ENCODE measurements at regions not wholly inside any gene's neighbourhood (a gene's known extent, or its start where the extent isn't known, plus 50 kb on each side); places are given as distances from the start of the nearest gene placed in this dataset.

GRCh38 chr17:72454342-72454741 lies 333.5 kb downstream of the SOX9 start:
- no TSS peak for BruUV-seq (replicated peaks)
- intact Hi-C loops (cut with micrococcal nuclease; ENCODE audit: unreplicated experiment) = no loop called here
- Histone ChIP-seq H3K36me3 (ENCODE audit: insufficient read depth, low read length, poor library complexity, severe bottlenecking) (no peaks in the 10 kb centered on the region), H3K27me3 (replicated peaks; ENCODE audit: insufficient read depth, low read depth, low read length, poor library complexity) (no peaks in the 10 kb centered on the region), H3K4me3 (ENCODE audit: low read depth, low read length, poor library complexity, severe bottlenecking) (no peak overlapping the region), H3K9me3 (ENCODE audit: low read depth, low read length, poor library complexity, severe bottlenecking) (no peaks in the 10 kb centered on the region), H3K4me1 (ENCODE audit: insufficient read depth, low read length, poor library complexity, severe bottlenecking) (peaks cover 5% of the 10 kb centered on the region), H3K27ac (ENCODE audit: low read depth, low read length, poor library complexity, severe bottlenecking) (no peak overlapping the region)
- no peak for TF ChIP-seq CTCF (conservative IDR thresholded peaks at IDR 0.05; ENCODE audit: low read depth, low read length)
- ChIA-PET CTCF (no interaction called here), POLR2A (ENCODE audit: low non-redundant PET) (no interaction called here)
- no peak for DNase-seq (ENCODE audit: low spot score)

GRCh38 chr17:72455562-72455961 lies 334.7 kb downstream of the SOX9 start:
- TF ChIP-seq CTCF (conservative IDR thresholded peaks at IDR 0.05; ENCODE audit: low read depth, low read length) (no peak), EZH2 (IDR thresholded peaks at IDR 0.05; ENCODE audit: borderline replicate concordance, low read depth, low read length, poor library complexity, severe bottlenecking) (no peak)
- DNase-seq (ENCODE audit: low spot score) = no peak
- Histone ChIP-seq H3K27ac (ENCODE audit: low read depth, low read length, poor library complexity, severe bottlenecking) (no peak overlapping the region), H3K4me3 (ENCODE audit: low read depth, low read length, poor library complexity, severe bottlenecking) (no peak overlapping the region), H3K36me3 (ENCODE audit: insufficient read depth, low read length, poor library complexity, severe bottlenecking) (no peaks in the 10 kb centered on the region), H3K27me3 (replicated peaks; ENCODE audit: insufficient read depth, low read depth, low read length, poor library complexity) (no peaks in the 10 kb centered on the region), H3K9me3 (ENCODE audit: low read depth, low read length, poor library complexity, severe bottlenecking) (no peaks in the 10 kb centered on the region), H3K4me1 (ENCODE audit: insufficient read depth, low read length, poor library complexity, severe bottlenecking) (peaks cover 5% of the 10 kb centered on the region)
- CTCF ChIA-PET = no interaction called here
- no TSS peak for BruUV-seq (replicated peaks)
- intact Hi-C loops (cut with micrococcal nuclease; ENCODE audit: unreplicated experiment) = no loop called here
- POLR2A ChIA-PET (ENCODE audit: low non-redundant PET) = no interaction called here

GRCh38 chr17:72456075-72456474 lies 335.3 kb downstream of the SOX9 start:
- no peak for TF ChIP-seq CTCF (conservative IDR thresholded peaks at IDR 0.05; ENCODE audit: low read depth, low read length)
- Histone ChIP-seq H3K36me3 (ENCODE audit: insufficient read depth, low read length, poor library complexity, severe bottlenecking) (no peaks in the 10 kb centered on the region), H3K27ac (ENCODE audit: low read depth, low read length, poor library complexity, severe bottlenecking) (no peak overlapping the region), H3K4me3 (ENCODE audit: low read depth, low read length, poor library complexity, severe bottlenecking) (no peak overlapping the region), H3K9me3 (ENCODE audit: low read depth, low read length, poor library complexity, severe bottlenecking) (no peaks in the 10 kb centered on the region), H3K27me3 (replicated peaks; ENCODE audit: insufficient read depth, low read depth, low read length, poor library complexity) (no peaks in the 10 kb centered on the region), H3K4me1 (ENCODE audit: insufficient read depth, low read length, poor library complexity, severe bottlenecking) (peaks cover 5% of the 10 kb centered on the region)
- intact Hi-C loops (cut with micrococcal nuclease; ENCODE audit: unreplicated experiment) = no loop called here
- no TSS peak for BruUV-seq (replicated peaks)
- POLR2A ChIA-PET (ENCODE audit: low non-redundant PET) = no interaction called here
- CTCF ChIA-PET = no interaction called here
- DNase-seq (ENCODE audit: low spot score) = no peak

Measured in A673 (cell line).